Suppressor macrophage treated with lipopolysaccharide for 4 hours (primary cell): ENCODE measurements at regions not wholly inside any gene's neighbourhood (a gene's known extent, or its start where the extent isn't known, plus 50 kb on each side); places are given as distances from the start of the nearest gene placed in this dataset.
"Not testable (repeated sequence)": the region's sequence is repeated elsewhere in the genome, so short reads cannot be mapped to it uniquely, and the experiment has no call there.

ENCODE experiments used
- DNase-seq: peaks from one replicate; pipeline ENCODE4 v3.0.0-alpha.2; 2020

DNA sequence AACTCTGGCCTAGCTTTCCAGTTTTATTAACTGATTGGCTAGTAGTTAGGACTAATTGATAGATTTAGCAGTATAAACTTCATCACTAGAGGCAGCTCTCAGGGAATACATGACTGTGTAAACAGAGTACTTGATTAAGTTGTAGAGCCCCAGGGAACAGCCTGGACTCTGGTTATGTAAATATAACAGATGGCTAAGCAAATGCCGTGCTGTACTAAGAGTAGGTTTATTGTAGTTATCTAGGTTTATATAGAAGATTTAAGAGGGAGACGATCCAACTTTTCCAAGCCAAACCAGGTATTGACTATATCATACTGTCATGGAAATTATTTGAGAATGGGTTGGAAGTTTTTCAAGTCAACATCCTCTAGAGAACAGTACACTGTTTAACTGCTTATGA is 463.4 kb upstream of the GRID2 start:
- no peak for DNase-seq

DNA sequence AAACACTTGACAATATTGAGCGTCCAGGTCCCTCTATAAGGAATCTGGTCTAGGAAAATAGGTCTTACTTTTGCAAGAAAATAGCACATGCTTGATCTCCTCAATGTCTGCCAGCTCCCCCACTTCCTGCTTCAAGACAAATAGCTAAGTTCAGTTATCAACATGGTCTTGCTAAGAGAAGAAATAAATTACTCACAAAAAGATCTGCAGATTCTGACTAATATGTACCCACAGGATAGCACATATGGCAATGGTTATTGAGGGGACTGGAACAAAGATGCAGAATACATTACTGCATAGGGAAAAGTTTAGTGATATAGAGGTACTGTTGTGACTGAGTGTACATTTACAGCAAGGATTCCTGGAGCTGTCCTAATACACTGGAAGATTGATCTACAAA is 457.5 kb upstream of the GRID2 start:
- no peak for DNase-seq

DNA sequence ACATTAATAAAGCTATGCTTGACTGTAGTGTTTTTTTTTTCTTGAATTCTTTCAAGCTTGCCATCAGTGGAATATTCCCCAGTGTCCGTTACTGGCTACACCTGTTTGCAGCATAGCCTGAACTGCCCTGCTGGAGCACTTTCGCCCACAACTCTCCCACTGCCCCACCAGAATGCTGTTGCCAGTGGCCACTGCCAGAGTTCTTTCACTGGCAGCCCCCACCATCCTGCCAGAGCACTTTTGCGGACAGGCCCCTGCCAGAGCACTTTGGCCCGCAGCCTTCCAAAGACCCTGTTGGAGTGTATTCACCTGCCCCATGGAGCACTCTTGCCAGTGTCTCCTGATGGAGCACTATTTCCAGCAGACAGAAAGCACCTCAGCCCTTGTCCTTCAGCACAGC is 452.3 kb upstream of the GRID2 start:
- no peak for DNase-seq

DNA sequence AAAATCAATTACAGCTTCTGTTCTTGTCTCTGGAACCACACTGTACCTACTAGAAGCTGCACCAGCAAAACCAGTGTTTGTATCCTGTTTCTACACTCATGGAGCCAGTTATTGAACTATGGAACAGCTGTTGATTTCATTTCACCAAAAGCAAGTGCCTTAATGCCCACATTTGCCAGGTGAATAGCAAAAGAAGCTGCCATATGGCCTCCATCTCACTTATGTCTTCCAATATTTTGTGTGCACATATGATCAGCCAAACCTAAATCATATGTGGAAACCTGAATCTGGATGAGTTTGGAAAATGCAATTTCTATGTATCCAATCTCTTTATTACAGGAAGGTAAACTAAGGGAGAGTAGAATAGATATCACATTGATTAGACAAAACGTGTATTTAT is 415.8 kb upstream of the GRID2 start:
- DNase-seq, result no peak

DNA sequence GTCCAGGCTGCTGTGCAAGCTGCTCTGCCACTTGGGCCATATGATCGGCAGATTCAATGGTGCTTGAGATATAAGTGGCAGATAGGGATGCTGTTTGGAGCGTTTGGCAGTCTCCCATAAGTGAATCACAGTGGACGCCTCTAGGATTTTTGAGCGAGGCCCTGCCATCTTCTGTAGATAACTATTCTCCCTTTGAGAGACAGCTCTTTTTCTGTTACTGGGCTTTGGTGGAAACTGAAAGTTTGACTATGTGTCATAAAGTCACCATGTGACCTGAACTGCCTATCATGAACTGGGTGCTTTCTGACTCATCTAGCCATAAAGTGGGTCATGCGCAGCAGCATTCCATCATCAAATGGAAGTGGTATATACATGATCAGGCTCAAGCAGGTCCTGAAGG is 412.5 kb upstream of the GRID2 start:
- not testable (repeated sequence) for DNase-seq

DNA sequence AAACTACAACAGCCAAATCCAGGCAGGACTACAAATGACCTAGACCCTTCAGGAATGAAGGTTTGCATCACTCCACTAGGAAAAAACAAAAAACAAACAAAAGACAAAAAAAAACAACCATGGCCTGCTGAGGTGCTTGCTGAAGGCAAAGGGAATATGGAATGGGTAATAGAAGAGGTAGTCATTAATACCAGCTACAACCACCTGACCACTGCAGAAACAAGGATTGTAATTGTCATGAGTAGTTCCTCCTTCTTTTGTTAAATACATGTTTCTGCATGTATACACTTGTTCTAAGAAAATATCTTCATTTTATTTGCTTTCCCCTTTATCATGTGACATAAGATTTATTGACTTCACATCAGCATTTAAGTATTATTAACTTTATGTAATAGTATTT is 409.8 kb upstream of the GRID2 start:
- DNase-seq, result no peak

DNA sequence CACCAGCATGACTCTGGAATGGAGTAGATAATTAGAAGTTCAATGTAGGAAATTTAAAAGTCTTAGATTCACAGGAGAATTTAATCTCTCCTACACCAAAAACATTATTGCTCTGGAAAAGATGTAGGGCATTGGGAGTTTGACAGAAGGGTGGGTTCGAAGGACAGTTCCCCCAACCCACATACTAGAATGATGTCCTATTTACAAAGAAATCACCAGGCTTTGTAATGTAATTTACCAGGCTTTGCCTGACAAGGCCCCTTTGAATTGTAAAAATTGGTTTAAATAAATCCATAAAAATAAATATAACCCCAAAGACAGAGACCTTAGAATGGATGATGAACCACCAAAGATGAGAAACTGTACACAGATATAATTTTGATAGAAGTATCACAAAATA is 399.2 kb upstream of the GRID2 start:
- DNase-seq, result no peak

DNA sequence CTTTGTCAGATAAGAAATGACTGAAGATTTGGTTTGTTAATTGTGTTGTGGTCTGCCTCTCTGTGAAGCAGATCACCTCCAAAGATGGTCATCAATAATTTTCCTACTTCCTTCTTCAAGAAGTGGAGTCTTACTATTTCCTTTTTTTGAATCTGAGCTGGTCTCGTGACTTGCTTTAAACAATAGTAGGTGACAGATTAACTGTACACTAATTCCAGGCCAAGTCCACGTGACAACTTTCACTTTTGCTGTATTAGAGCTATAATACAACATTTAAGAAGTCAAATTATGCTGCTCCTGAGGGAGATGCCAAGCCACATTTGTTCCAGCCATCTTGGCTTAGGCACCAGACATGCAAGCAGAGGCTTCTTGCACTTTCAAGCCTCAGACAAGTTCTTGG is 393.8 kb upstream of the GRID2 start:
- no peak for DNase-seq

DNA sequence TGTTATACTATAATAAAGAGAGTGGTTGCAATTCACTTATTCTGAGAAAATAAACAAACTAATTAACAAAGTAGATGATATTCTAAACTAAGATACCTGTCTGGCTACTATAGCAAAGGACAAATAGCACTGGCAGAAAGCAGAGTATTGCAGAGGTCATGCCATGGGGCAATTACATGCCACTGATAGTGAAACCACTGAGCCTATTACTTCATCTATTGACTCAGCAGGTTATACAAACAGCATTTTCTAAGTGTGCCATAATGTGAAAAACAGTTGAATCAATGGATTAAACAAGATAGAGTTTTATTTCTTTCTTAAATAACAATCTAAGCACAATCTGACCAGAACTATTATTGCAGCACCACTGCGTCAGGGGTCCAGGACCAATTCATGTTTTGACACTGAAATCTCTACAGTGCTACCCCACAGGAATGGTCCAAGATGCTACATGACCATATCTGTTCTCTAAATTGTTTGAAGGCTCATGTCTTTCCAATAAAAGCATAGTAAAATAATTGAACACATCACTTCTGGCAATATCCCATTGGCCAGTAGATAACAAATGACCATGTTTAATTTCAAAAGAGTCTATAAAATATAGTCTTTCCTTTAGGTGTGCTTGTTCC is 389.5 kb upstream of the GRID2 start:
- DNase-seq, result no peak

DNA sequence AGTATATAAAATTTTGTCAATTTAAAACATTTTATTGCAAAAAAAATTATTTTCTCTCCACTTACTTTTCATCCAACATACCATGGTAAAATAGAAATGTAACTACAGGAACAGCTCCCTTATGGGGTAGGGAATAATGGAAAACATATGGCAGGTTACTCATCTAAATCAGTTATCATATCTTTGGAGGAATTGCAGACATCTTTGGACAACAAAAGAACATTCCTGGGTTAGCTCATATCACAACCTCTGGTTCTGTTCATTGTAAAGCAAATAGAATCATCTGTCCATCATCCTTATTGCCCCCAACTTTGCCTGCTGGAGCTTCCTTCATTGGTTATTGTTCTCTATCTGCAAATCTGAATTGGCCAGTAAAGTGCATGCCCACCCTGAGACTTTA is 387.5 kb upstream of the GRID2 start:
- DNase-seq, result no peak

DNA sequence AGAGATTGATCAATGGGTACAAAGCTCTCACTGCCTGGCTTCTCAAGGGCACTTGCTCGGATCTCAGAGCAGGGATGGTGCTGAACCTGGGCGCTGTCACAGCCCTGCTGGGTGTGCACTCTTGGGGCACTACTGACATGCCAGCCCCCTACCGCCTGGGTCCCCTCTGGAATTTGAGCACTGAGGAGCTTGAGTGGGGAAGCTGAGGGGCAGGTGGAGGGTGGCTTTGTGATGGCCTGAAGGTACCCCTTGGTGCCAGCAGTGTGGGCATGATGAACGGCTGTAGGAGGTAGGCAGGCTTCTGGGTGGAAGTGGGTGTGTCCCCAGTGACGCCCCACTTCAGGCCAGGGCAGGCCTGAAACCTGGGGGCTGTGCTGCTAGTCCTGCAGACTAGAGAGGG is 379.1 kb upstream of the GRID2 start:
- DNase-seq, result no peak

DNA sequence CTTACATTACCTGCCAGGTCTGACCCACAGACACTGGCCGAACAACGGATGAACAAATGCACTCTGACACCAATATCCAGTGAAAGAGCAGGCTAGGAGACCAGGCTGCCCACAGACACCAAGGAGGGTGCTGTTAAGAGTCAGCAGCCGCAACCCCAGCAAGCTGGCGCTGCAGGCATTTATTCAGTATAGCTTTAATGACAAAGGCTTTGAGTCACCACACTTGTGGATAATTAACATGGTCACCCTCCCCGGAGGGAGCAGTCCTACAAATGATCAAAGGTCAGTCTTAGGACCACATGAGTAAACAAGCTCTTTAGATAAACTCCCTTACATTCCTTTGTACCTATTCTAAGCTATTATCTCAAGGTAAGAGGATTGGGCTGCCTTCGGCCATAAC is 368.5 kb upstream of the GRID2 start:
- no peak for DNase-seq

DNA sequence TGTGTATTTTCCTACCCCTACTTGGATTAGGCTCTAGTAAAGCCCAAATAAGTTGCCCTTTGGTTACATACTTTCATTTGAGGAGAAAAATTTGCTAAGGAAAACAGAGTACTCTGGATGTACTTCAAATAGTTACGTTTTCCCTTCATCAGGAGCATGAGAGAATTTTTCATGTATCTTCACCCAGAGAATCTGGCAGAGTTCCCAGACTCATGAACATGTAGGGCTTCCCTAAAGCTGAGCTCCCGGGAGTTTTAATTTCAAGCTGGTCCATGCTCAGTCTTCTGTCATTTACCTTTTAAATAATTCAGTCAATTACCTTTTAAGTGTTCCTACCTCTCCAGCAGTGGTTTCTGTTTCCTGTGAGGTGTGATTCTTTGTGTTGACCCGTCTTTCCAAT is 367.5 kb upstream of the GRID2 start:
- no peak for DNase-seq

DNA sequence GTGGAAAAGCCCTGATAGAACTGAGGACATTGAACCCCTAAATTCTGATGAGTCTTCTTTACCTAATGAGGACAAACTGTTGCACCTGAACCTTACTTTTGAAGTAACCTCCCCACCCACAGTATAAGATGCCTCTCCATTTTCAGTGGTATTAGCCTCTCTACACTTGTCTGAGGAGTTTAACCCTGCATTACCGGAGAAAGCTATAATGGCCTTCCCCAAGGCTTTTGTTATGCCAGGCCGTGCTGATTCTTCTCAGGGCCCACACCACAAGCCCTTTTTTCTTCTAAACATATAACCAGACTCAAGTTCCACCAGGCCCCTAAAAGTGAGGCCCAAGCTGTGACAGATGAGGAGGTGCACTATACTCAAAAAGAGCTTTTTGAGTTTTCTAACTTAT is 345.8 kb upstream of the GRID2 start:
- no peak for DNase-seq

DNA sequence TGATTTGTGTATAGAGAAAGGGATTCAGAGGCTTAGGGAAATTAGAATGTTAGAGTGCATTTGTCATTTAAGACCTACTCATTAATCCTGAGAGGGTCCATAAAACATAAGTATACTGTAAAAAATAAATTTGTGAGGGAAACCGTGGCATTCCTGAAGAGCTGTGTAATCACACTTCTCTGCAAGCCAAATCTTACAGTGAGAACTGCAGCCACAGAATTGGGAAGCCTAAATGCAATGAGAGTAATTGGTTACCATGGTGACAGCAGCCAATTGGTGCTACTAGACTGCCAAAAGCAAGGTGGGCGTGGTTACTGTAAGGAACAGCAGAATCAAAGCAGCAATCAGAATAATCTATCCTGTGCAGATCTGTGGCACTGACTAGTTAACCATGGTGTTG is 345.2 kb upstream of the GRID2 start:
- no peak for DNase-seq

DNA sequence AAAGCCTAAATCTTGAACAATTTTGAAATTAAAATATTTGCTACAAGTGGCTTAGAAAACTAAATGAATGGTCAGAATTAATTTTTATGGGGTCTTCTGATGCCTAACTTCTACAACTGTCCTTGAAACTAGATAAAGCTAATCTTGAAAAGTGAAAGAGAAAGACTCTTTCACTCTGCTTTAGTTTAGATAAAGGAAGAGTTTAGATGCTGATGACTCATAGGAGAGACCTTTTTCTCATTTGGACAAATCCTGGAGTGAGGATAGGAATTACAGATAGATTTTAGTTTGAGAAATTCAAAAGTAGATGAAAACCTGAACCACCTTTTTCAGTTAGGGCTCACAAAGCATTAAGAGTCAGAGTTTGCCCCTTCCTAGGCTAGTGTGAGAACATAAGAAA is 342.3 kb upstream of the GRID2 start:
- no peak for DNase-seq

DNA sequence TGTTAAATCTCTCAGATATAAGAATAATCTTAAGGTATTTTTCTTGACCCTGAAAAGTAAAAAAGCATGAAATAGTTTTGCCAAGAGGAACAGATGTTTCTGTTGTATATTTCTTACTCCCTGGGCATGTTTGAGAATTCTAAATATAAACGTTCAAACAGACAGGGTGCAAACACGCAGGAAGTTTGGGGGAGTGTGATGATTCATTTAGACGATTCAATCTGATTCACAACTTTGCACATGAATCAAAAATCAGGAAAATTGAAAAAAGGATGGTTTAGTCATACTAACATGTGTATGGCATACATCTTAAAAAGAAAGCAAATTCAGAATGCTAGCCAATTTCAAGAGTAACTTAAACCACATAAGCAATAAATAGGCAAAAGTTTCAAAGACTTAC is 340.3 kb upstream of the GRID2 start:
- no peak for DNase-seq

DNA sequence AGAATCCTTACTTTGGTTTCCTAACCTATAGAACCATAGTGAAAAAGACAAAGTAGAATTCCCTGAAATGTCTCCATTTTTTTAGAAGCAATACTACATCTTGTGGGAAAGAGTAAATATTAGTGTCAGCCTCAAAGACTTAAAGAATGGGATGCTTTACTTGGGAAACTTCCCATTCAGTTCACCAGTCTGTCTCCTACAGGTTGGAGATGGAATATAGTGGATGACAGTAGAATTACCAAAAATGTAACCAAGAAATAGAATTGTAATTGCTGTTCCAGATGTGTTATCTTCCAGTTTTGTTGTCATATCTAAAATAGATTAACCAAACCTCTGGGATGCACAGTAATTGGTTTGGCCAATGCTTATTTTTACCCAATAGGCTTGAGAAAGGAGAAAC is 338.6 kb upstream of the GRID2 start:
- DNase-seq, result no peak

DNA sequence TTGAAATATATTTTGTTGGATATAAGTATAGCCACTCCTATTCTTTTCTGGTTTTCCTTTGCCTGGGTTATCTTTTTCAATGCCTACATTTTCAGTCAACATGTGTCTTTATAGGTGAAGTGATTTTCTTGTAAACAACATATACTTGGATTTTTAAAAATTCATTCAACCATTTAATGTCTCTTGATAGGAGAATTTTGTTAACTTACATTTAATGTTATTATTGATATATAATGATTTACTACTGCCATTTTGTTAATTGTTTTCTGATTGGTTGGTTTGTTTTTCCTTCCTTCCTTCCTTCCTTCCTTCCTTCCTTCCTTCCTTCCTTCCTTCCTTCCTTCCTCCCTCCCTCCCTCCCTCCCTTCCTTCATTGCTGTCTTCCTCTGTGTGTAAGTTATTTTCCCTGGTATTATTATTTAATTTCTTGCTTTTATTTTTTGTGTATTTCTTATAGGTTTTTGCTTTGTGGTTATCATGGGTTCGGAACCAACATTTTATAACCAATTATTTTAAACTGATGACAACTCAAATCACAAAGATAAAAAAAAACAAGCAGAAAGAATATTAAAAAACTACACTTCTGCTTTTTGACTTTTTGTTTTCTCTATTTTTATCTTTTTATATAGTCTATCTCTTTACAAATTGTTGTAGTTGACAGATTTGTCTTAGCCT is 330.1 kb upstream of the GRID2 start:
- DNase-seq, result no peak

DNA sequence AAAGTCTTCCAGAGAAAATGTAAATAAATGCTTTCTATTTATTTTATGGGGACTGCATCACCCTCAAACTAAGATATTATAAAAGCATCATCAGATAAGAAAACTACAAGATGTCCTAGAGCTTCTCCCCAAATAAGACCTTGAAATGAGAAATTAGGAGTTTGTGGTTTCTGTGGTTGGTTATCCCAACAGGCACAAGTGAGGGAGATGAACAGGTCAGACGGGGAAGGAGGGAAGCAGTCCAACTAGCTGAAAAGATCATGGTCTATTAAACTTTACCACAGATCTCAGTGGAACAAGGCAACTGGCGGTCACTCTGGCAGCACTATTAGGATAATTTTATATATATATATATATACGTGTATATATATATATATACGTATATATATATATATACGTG is 319.3 kb upstream of the GRID2 start:
- DNase-seq, result no peak

DNA sequence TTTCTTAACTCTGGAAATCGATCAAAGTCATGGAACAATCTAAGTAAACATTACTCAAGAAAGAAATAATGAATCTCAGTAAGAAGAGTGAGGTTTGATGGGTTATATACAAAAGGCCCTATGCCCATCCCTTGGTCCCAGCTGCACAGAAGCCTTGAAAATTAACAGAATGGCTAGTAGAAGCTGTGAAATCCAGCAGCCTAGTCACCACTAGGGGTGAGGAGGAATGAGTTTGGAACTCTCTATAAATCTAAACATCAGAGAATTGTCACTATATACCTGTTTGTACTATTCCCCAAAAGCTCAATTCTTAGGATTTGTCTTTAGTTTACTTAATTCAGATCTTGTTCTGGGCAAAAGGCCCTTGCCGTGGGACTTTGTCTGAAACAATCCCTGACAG is 313.9 kb upstream of the GRID2 start:
- DNase-seq, result no peak

DNA sequence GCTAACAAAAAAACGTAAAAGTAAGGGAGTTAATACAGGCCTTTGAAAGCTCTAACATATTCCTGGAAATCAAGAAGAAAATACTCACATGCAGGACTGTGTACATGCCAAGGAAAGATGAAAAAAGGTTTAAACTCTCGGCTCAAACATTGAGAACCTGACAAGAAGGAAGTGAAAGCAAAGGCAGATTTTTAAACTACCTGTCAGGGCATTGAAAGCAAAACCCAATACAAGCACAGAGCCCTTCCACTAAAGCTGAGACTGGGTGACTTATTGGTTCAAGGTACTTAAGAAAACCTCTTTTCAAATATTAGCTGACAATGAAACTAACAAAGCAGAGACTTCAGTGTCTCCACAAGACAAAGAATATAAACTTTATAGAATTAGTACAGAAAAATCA is 313.0 kb upstream of the GRID2 start:
- no peak for DNase-seq

DNA sequence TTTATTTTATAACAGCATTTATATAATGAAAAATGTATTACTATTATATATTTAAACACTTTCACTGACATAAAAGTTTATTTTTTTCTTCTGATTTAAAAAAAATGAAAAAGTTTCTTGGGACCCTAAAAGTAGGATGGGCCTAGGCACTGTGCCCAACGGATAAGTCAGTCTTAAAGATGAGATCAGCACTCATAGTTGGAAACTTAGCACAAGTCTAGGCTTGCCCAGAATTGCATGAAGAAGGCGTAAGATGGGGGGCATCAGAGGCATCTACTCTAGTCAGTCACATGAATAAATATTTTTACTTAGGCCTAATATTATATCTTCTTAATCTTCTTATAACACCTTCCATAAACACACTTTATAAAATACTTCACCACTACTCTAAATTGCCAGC is 306.7 kb upstream of the GRID2 start:
- DNase-seq, result no peak

DNA sequence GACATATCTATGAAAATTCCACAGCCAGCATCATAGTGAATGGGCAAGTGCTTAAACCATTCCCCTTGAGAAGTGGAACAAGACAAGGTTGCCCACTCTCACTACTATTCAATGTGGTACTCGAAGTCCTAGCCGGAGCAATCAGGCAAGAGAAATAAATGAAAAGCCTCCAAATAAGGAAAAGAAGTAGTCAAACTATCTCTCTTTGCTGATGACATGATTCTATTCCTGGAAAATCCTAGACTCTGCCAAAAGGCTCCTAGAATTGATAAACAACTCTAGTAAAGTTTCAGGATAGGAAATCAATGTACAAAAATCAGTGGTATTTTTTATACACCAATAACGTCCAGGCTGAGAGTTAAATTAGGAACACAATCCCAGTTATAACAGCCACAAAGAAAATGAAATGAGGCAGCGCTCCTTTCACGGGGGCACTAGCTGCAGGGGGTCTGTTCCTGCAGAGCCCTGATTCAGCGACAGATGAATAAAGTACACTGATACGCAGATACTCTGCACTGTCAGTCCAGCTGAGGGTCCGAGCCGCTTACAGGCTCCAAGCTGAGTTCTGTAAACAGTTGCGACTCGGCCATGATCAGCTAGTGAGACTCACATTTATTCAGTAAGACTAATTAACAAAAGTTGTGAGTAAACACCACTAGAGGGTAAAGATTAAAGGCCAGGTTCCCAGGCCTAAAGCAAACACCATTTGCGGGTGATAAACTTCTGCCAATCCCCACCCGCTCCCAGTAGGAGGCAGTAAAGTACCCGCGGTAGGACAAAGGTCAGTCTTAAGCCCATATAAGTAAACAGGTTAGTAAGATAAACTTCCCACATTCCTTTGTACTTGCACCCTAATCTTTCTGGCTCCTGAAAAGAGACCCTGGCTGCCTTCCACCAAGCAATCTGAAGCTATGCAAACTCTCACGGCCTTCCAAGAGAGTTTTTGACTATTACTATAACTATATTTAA is 290.6 kb upstream of the GRID2 start:
- no peak for DNase-seq
